Suprapubic skin (tissue), 3 donors: ENCODE measurements at regions not wholly inside any gene's neighbourhood (a gene's known extent, or its start where the extent isn't known, plus 50 kb on each side); places are given as distances from the start of the nearest gene placed in this dataset.

ENCODE experiments used
- CTCF ChIP-seq, 2 donors: fragments of 200-600 bp in 1 of 2; fragments of 450-650 bp in 1 of 2; sonication (generic) in 1 of 2; IDR thresholded peaks; one replicate each; pipeline ENCODE4 v1.5.1; 2016 to 2019; ENCODE audit warnings: antibody characterized with exemption in 2 of 2, mild to moderate bottlenecking in 1 of 2, moderate library complexity in 1 of 2
- EP300 ChIP-seq: sonication (generic); formaldehyde crosslinking; IDR thresholded peaks from one replicate; pipeline ENCODE4 v1.6.1; 2017; ENCODE audit warnings: antibody characterized with exemption
- POLR2A ChIP-seq, 2 donors: fragments of 450-650 bp; IDR thresholded peaks; one replicate each; pipeline ENCODE4 v1.6.1; 2017; ENCODE audit warnings: antibody characterized with exemption in 2 of 2, mild to moderate bottlenecking in 2 of 2, moderate library complexity in 2 of 2

GRCh38 chr2:34294961-34295360 lies 695.9 kb upstream of the FAM98A start:
- no peak for TF ChIP-seq CTCF (IDR thresholded peaks at IDR 0.05)
- TF ChIP-seq EP300, result no peak
- TF ChIP-seq POLR2A (IDR thresholded peaks at IDR 0.05), result no peak
